ENCODE measurements at regions not wholly inside any gene's neighbourhood (a gene's known extent, or its start where the extent isn't known, plus 50 kb on each side); places are given as distances from the start of the nearest gene placed in this dataset.
A peak's percentile ranks its signal among the peaks of the same experiment; 100 is the strongest.
"Not testable (repeated sequence)": the region's sequence is repeated elsewhere in the genome, so short reads cannot be mapped to it uniquely, and the experiment has no call there.

- not testable (repeated sequence) for DNase-seq
These were observed 105.1 kb downstream of the LRRC74B start for GRCh38 chr22:21150863-21151262.

DNA sequence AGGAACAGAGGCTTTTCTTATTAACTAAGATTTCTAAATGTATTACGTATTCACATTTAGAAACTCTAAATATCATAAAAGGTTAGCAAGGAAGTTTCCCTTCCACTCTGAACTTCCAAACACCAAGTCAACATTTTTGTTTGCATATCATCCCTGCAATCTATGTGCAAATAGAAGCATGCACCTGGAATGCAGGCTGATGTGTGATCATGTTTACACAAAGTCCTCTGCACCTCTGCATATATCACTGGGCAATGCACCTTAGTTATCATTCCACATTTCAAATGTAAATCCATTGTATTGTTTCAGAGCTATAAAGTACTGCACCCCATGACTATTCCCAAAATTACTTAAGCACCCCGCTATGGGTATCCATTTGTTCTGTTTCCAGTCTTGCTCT, 142.1 kb downstream of the LRRC74B start:
- not testable (repeated sequence) for DNase-seq

DNA sequence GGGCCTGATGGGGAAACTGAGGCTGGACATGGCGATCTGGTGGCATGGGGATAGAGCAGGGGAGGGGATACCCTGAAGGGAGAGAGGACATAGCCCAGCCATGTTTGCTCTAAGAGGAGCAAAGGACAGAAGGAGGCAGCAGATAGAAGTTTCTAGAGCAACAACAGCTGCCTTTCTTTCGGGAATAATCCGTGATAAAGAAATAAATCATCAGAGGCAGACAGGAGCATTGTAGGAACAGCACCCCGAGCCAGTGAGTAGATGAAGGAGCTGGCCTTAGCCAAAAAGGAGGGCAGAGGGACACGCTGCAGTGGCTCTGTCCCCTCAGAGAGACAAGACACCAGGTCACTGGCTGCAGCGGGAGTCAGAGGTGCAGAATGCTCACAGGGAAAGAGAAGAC, 166.3 kb downstream of the LRRC74B start:
- DNase-seq: not testable (repeated sequence)

GRCh38 chr22:21215973-21216731, 167.4 kb upstream of the RIMBP3B start:
- DNase-seq: peak in 1 of 5 experiments; percentile 4

DNA sequence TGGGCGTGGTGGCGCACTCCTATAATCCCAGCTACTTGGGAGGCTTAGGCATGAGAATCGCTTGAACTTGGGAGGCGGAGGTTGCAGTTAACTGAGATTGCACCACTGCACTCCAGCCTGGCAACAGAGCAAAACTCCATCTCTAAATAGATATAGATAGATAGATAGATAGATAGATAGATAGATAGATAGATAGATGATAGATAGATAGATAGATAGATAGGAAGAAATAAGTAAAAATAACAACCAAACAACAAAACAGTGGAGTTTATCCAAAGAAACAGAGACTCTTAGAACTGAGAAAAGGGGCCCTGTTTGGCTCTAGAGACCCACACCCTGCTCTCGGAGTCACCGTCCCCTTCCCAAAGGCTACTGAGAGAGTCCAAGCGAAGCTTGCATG, 158.7 kb upstream of the RIMBP3B start:
- not testable (repeated sequence) for DNase-seq

DNA sequence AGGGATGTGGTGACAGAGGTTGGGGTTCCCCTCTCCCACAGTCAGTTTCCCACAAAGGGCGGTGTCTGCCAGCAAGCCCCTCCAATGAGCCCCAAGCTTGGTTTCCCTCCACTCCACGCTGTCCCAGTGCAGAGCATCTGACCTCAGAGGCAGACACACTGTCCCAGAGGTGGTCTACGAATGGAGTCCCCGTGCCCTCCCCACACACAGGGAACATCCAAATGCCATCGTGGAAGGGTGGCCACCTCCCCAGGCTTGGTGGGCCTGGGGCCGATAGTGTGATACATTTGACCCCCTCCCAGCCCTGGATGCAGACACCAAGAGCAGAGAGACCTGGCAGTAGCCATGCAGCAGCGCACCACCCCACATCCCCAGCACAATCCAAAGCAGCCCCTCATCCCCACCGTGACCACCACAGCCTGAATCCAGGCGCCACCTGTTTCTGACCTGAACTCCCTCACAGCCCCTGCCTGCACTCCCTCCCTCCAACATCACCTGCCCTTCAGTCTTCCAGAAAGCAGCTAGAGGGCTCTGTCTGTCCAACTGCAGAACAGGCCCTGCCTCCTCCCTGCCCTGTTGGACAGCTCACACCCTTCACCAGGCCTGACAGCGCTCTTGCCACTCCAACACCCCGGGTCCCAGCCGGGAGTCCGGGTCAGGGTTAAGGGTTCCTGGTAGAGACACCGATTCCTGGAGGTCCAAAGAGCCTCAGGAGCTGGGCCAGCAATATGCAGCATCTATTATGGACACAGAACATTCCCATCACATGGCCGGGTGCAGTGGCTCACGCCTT, 156.5 kb upstream of the RIMBP3B start:
- not testable (repeated sequence) for DNase-seq

- not testable (repeated sequence) for DNase-seq
These were observed 132.1 kb upstream of the RIMBP3B start for GRCh38 chr22:21251435-21251834.

DNA sequence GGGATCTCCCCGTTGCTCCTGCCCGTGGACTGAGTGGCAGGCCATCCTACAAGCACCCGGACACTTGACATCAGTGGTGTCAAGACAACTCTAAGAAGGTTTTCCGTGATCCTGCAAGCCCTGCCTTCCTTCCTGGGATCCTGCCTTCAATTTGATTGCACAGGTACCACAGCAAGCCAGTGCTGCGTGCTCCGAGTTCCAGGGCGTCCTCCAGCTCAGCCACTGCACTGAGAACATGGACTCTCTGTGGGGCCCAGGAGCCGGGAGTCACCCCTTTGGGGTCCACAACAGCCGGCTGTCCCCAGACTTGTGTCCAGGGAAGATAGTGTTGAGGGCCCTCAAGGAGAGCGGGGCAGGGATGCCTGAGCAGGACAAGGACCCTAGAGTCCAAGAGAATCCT, 100.9 kb upstream of the RIMBP3B start:
- DNase-seq: not testable (repeated sequence)

- not testable (repeated sequence) for DNase-seq
These were observed 89.8 kb upstream of the RIMBP3B start for GRCh38 chr22:21293702-21294101.

DNA sequence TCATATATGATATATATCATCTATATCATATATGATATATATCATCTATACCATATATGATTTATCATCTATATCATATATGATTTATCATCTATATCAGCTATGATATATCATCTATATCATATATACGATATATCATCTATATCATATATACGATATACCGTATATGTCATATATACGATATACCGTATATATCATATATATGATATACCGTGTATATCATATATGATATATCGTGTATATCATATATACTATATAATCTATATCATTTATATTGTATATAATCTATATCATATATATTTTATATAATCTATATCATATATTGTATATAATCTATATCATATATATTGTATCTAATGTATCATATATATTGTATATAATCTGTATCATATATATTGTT, 55.9 kb upstream of the RIMBP3B start:
- not testable (repeated sequence) for DNase-seq
